Fibroblast of villous mesenchyme (primary cell): ENCODE measurements at regions not wholly inside any gene's neighbourhood (a gene's known extent, or its start where the extent isn't known, plus 50 kb on each side); places are given as distances from the start of the nearest gene placed in this dataset.

ENCODE experiments used
- DNase-seq: peaks from one replicate; pipeline ENCODE4 v3.0.0-alpha.2; 2010; ENCODE audit warnings: low read depth
- H3K4me3 ChIP-seq: 2 replicates; pipeline ENCODE4 v1.5.1; 2011; ENCODE audit warnings: low read depth, mild to moderate bottlenecking, low read length
- TF ChIP-seq, protein P1 (sequence below): IDR thresholded peaks from 2 replicates; pipeline ENCODE4 v1.5.1; 2012; ENCODE audit warnings: low read depth, mild to moderate bottlenecking, low read length; ENCODE audit not compliant: insufficient read depth

DNA sequence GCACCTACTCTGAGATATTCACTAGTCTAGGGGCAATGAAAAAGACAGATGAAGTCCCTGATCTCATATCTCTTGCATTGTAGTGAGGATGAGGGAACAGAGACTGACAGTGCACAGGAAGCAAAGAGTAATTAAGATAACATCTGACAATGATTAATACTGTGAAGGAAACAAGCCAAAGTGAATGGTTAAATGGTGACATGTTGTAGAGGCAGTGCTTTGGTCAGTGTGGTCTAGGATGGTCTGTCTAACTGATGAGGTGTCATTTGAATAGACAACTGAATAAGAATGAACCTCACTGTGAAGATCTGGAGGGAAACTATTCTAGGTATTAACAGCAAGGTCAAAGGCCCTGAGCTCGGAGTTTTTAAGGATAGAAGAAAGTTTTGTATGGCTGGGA is 333.3 kb upstream of the GRIA1 start:
- DNase-seq, result peak; percentile 37
- H3K4me3 ChIP-seq, result no peak overlapping the region
- TF ChIP-seq, protein P1, sequence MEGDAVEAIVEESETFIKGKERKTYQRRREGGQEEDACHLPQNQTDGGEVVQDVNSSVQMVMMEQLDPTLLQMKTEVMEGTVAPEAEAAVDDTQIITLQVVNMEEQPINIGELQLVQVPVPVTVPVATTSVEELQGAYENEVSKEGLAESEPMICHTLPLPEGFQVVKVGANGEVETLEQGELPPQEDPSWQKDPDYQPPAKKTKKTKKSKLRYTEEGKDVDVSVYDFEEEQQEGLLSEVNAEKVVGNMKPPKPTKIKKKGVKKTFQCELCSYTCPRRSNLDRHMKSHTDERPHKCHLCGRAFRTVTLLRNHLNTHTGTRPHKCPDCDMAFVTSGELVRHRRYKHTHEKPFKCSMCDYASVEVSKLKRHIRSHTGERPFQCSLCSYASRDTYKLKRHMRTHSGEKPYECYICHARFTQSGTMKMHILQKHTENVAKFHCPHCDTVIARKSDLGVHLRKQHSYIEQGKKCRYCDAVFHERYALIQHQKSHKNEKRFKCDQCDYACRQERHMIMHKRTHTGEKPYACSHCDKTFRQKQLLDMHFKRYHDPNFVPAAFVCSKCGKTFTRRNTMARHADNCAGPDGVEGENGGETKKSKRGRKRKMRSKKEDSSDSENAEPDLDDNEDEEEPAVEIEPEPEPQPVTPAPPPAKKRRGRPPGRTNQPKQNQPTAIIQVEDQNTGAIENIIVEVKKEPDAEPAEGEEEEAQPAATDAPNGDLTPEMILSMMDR, result no peak

DNA sequence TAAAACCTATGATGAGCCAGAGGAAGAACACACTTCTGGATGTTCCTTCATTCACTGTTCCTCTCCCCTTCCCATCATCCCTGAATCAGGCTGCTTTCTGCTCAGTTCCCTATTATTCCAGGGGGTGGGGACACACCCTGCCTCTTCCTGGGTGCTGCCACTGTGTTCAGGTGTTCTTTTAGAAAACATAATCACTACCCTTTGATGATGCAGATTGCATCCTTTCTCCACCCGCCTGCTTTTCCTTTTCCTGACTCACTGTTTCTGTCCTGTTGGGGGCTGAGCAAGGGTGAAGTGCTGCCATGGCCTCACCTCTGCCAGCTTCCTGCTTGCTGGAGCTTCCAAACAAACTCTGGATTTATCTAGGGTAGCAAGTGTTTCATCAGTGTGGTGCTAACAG is 331.9 kb upstream of the GRIA1 start:
- H3K4me3 ChIP-seq, result no peak overlapping the region
- no peak for DNase-seq
- TF ChIP-seq, protein P1, result no peak

DNA sequence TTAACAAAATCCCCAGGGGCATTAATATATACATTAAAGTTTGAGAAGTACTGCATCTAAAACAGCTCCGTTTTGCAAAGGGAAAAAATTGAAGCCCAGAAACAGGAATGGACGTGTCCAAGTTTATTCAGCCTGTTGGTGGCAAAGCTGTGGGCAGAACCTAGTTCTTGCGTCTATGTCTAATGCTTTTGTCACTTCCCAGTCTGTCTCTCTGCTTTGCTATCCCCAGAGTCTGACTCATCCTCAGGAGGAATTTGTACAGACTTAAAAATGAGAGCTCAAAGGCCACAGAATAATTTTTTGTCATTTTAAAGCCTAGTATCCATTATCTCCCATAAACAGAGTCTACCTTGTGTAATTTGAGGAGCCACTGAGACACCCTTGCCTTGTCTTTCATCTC is 330.9 kb upstream of the GRIA1 start:
- TF ChIP-seq, protein P1, result no peak
- H3K4me3 ChIP-seq, result no peak overlapping the region
- peak; percentile 20 for DNase-seq

DNA sequence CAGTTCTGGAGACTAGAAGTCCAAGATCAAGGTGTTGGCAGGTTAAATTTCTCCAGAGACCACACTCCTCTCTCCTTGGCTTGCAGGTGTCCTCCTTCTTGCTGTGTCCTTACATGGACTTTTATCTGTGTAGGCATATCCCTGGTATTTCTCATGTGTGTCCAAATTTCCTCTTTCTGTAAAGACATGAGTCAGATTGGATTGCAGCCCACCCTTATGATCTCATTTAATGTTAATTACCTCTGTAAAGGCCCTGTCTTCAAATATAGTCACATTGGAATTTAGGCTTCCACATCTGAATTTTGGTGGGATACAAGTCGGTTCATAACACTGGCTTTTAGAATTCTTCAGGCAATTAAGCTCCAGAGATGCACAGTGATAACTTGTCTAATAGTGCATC is 322.2 kb upstream of the GRIA1 start:
- no peak for DNase-seq
- H3K4me3 ChIP-seq, result no peak overlapping the region
- TF ChIP-seq, protein P1, result no peak

DNA sequence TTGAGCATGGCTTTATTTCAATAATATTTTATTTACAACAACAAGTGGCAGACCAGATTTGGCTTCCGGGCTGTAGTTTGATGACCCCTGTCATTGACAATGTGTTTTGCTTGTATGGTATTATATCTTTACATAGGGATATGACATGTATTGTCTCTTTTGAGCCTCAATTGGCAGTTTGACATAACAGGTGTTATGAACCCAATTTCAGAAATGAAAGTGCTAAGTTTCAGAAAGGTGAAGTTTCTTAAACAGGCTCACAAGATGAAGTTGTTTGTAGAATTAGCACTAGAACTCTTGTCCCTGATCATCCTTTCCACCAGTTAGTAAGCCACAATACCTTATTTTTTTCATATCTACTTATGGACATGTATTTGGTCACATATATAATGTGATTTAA is 303.0 kb upstream of the GRIA1 start:
- no peak for DNase-seq
- TF ChIP-seq, protein P1, result no peak
- H3K4me3 ChIP-seq, result no peak overlapping the region

DNA sequence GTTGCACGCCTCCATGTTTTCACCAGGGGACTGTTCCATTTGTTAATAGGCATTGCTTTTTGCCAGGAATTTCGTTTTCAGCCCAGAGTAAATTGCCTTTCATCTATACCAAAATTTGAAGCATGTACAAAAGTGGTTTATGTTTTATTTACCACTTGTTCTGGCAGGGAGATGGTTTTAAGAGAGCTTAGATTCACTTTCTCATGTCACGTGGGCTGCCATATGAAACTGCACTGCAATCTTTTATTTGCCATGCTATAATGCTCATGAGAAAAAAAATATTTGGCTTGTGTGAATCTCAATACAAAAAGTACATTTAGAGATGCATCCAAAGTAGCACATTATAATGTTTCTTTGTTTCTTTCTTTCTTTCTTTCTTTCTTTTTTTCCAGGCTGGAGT is 284.1 kb upstream of the GRIA1 start:
- H3K4me3 ChIP-seq, result no peak overlapping the region
- TF ChIP-seq, protein P1, result no peak
- DNase-seq, result no peak

DNA sequence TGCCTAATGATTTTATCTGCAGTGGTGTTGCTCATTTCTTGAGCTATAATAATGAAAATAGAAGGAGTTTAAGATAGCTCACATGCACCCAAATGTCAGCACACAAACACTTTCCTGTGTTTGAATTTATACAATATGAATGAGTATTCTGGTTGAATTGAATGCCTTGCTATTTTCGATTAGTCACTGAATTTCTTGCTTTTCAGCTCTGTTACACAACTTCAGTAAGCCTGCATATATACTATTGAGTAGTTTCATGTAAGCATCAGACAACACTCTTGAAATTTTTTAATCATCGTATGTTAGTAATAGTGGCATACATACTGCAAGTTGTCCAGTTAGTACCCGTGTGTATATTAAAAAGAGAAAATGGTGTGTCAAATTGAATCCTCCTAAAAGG is 281.5 kb upstream of the GRIA1 start:
- TF ChIP-seq, protein P1, result no peak
- no peak overlapping the region for H3K4me3 ChIP-seq
- no peak for DNase-seq
